Endothelial cell (in vitro differentiated cells): ENCODE measurements at regions not wholly inside any gene's neighbourhood (a gene's known extent, or its start where the extent isn't known, plus 50 kb on each side); places are given as distances from the start of the nearest gene placed in this dataset.

Experiments
- DNase-seq: peaks from one replicate; pipeline ENCODE4 v3.0.0; 2021; ENCODE audit warnings: low spot score
- H3K27ac Mint-ChIP-seq: one replicate; pipeline ENCODE4 v1.8.0; 2021; ENCODE audit warnings: mixed read lengths, inconsistent platforms; ENCODE audit not compliant: unreplicated experiment
- H3K27me3 Mint-ChIP-seq: one replicate; pipeline ENCODE4 v1.8.0; 2021; ENCODE audit warnings: mild to moderate bottlenecking, moderate library complexity, mixed read lengths, inconsistent platforms; ENCODE audit not compliant: unreplicated experiment
- H3K36me3 Mint-ChIP-seq: one replicate; pipeline ENCODE4 v1.8.0; 2021; ENCODE audit warnings: mild to moderate bottlenecking, low read depth, mixed read lengths, inconsistent platforms; ENCODE audit not compliant: unreplicated experiment
- H3K4me1 Mint-ChIP-seq: one replicate; pipeline ENCODE4 v1.8.0; 2021; ENCODE audit warnings: mild to moderate bottlenecking, mixed read lengths, inconsistent platforms; ENCODE audit not compliant: unreplicated experiment
- H3K4me3 Mint-ChIP-seq: one replicate; pipeline ENCODE4 v1.8.0; 2021; ENCODE audit warnings: mild to moderate bottlenecking, mixed read lengths, inconsistent platforms; ENCODE audit not compliant: unreplicated experiment
- H3K9me3 Mint-ChIP-seq: one replicate; pipeline ENCODE4 v1.8.0; 2021; ENCODE audit warnings: mixed read lengths, inconsistent platforms; ENCODE audit not compliant: unreplicated experiment
- TF ChIP-seq, protein P1 (sequence below): fragments of 200-600 bp; sonication (generic); IDR thresholded peaks from one replicate; pipeline ENCODE4 v1.5.0; 2021; ENCODE audit warnings: antibody characterized with exemption; ENCODE audit not compliant: unreplicated experiment

DNA sequence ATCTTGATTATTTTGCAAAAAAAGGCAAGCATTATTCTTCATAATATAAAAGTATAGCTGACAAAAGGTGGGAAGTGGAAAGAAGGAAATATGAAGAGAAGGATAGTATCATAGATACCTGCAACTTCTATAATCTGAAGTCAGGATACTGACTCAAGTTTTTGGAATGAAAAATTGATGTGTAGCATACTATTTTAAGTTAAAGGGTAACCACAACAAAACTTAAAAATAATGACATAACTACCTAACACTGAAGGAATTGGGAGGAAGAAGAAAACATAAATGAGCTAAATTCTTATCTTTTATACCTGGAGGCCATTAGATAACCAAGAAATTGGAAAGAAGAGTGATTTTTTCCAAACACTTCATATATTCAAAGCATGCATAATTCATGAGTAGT, 51.8 kb upstream of the TLE1 start:
- H3K4me1 Mint-ChIP-seq, result no peaks in the 10 kb centered on the region
- H3K27me3 Mint-ChIP-seq, result no peaks in the 10 kb centered on the region
- TF ChIP-seq, protein P1, sequence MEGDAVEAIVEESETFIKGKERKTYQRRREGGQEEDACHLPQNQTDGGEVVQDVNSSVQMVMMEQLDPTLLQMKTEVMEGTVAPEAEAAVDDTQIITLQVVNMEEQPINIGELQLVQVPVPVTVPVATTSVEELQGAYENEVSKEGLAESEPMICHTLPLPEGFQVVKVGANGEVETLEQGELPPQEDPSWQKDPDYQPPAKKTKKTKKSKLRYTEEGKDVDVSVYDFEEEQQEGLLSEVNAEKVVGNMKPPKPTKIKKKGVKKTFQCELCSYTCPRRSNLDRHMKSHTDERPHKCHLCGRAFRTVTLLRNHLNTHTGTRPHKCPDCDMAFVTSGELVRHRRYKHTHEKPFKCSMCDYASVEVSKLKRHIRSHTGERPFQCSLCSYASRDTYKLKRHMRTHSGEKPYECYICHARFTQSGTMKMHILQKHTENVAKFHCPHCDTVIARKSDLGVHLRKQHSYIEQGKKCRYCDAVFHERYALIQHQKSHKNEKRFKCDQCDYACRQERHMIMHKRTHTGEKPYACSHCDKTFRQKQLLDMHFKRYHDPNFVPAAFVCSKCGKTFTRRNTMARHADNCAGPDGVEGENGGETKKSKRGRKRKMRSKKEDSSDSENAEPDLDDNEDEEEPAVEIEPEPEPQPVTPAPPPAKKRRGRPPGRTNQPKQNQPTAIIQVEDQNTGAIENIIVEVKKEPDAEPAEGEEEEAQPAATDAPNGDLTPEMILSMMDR, result no peak
- H3K4me3 Mint-ChIP-seq, result no peak overlapping the region
- no peaks in the 10 kb centered on the region for H3K9me3 Mint-ChIP-seq
- no peak for DNase-seq
- no peak overlapping the region for H3K27ac Mint-ChIP-seq
- no peaks in the 10 kb centered on the region for H3K36me3 Mint-ChIP-seq

DNA sequence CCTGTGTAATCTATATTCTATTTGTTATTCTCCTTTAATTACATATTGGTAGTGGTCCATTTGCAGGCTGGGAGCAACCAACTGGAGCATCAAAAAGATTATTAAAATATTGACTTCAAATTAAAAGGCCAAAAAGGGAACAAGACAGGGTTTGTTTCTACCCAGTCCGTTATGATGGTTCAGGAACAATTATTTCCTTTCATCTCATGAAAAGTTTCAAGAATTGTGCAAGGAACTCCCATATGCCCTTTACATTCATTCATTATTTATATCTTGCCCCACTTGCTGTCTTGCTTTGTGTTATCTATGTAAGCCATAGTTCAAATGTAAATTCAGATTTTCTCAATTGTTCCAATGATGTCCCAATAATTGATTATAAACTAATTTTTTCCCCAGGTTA, 58.7 kb upstream of the TLE1 start:
- Mint-ChIP-seq H3K27me3 (no peaks in the 10 kb centered on the region), H3K36me3 (no peaks in the 10 kb centered on the region), H3K4me3 (no peak overlapping the region), H3K27ac (no peak overlapping the region), H3K4me1 (no peaks in the 10 kb centered on the region), H3K9me3 (no peaks in the 10 kb centered on the region)
- TF ChIP-seq, protein P1, result no peak
- DNase-seq, result no peak

DNA sequence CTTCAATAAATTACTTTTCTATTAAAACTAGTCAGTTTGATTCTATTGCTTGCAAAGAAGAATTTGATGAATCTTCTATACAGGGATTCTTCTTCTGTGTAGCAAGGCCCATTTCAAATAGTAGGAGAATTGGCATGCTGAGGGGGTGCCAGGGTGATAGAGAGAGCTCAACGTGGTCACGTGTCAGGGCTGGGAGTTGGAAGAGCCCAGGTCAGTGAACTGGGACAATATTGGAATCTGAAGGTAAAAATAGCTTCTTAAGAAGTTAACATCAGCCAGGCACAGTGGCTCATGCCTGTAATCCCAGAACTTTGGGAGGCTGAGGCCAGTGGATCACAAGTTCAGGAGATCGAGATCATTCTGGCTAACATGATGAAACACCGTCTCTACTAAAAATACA, 64.1 kb upstream of the TLE1 start:
- no peaks in the 10 kb centered on the region for H3K4me1 Mint-ChIP-seq
- H3K27ac Mint-ChIP-seq, result no peak overlapping the region
- no peak overlapping the region for H3K4me3 Mint-ChIP-seq
- TF ChIP-seq, protein P1, result no peak
- H3K36me3 Mint-ChIP-seq, result no peaks in the 10 kb centered on the region
- H3K27me3 Mint-ChIP-seq, result no peaks in the 10 kb centered on the region
- no peak for DNase-seq
- no peaks in the 10 kb centered on the region for H3K9me3 Mint-ChIP-seq

DNA sequence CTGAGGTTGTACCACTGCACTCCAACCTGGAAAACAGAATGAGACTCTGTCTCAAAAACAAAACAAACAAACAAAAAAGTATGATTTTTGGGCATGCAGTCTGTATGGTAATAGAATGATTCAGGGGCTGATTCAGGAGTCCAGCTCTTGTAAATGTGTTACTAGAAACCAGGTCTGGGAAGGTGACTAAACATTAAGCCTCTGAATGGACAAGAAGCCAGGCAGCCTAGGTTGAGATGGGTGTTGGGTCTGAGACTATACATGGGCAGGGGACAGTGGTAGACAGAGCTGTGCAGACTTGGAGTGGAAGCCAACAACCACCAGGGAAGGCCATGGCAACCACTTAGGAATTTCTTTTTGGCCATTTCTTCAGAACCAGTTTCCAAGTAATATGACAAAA, 64.9 kb upstream of the TLE1 start:
- Mint-ChIP-seq H3K27me3 (no peaks in the 10 kb centered on the region), H3K4me1 (no peaks in the 10 kb centered on the region), H3K27ac (no peak overlapping the region), H3K4me3 (no peak overlapping the region), H3K36me3 (no peaks in the 10 kb centered on the region), H3K9me3 (no peaks in the 10 kb centered on the region)
- DNase-seq, result no peak
- TF ChIP-seq, protein P1, result no peak

DNA sequence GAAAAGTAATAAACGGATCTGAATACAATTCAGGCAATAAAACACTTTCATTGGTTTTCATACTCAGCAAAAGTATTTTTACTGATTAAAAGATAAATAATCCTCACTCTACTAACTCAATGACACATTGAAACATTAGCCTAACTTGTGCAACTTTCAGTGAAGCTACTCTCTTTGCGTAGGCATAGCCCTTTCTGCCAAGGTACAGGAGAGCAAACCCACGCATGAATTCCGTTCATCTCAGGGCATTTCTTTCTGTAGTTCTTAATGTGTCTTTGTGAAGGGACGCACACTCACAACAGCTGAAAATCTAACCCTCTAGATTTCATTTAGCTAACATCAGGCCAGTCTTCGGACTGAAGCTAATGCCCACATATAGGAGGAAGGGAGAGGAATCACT, 66.4 kb upstream of the TLE1 start:
- no peaks in the 10 kb centered on the region for H3K27me3 Mint-ChIP-seq
- H3K4me3 Mint-ChIP-seq, result no peak overlapping the region
- DNase-seq, result no peak
- TF ChIP-seq, protein P1, result no peak
- no peaks in the 10 kb centered on the region for H3K4me1 Mint-ChIP-seq
- no peaks in the 10 kb centered on the region for H3K36me3 Mint-ChIP-seq
- no peak overlapping the region for H3K27ac Mint-ChIP-seq
- H3K9me3 Mint-ChIP-seq, result no peaks in the 10 kb centered on the region
